AG10803 (cell line): ENCODE measurements at regions not wholly inside any gene's neighbourhood (a gene's known extent, or its start where the extent isn't known, plus 50 kb on each side); places are given as distances from the start of the nearest gene placed in this dataset.

Experiments used
- DNase-seq: peaks from one replicate; pipeline ENCODE4 v3.0.0; 2010; ENCODE audit warnings: low read depth
- H3K4me3 ChIP-seq: 2 replicates; pipeline ENCODE4 v1.5.1; 2011; ENCODE audit warnings: mild to moderate bottlenecking, low read length, control low read depth
- CTCF ChIP-seq: conservative IDR thresholded peaks from 2 replicates; pipeline ENCODE4 v1.5.1; 2011; ENCODE audit warnings: mild to moderate bottlenecking, low read length, control low read depth, inconsistent platforms

- no peak for TF ChIP-seq CTCF
- no peak for DNase-seq
- no peak overlapping the region for H3K4me3 ChIP-seq
These were observed 168.8 kb downstream of the C11orf87 start for GRCh38 chr11:109590782-109591181.

- no peak for TF ChIP-seq CTCF
- no peak for DNase-seq
- no peak overlapping the region for H3K4me3 ChIP-seq
These were observed 175.3 kb downstream of the C11orf87 start for GRCh38 chr11:109597336-109597735.

- no peak overlapping the region for H3K4me3 ChIP-seq
- no peak for TF ChIP-seq CTCF
- peak; percentile 20 for DNase-seq
These were observed 182.8 kb downstream of the C11orf87 start for GRCh38 chr11:109604481-109605400.

- no peak overlapping the region for H3K4me3 ChIP-seq
- TF ChIP-seq CTCF: no peak
- no peak for DNase-seq
These were observed 184.3 kb downstream of the C11orf87 start for GRCh38 chr11:109606256-109606655.

- no peak for DNase-seq
- no peak for TF ChIP-seq CTCF
- no peak overlapping the region for H3K4me3 ChIP-seq
These were observed 187.6 kb downstream of the C11orf87 start for GRCh38 chr11:109609454-109610185.

GRCh38 chr11:109612496-109612895, 190.5 kb downstream of the C11orf87 start:
- no peak for DNase-seq
- no peak overlapping the region for H3K4me3 ChIP-seq
- no peak for TF ChIP-seq CTCF
